Activated CD8-positive, alpha-beta T cell treated with anti-CD3 and anti-CD28 coated beads, Interleukin-2, amount 10 ng/mL, durations not matched to agents 7 days and 5 days (primary cell): ENCODE measurements at regions not wholly inside any gene's neighbourhood (a gene's known extent, or its start where the extent isn't known, plus 50 kb on each side); places are given as distances from the start of the nearest gene placed in this dataset.

Experiments
- ATAC-seq: fragments of 150-1000 bp; cut with Tn5 transposase; one replicate; pipeline ENCODE4 v1.10.0; 2021; ENCODE audit warnings: moderate library complexity
- CTCF ChIA-PET: fragments of 350-600 bp; sonication (Branson Sonifier 250); formaldehyde crosslinking; loops from one replicate; lab custom pipeline; 2021; ENCODE audit warnings: antibody characterized with exemption; lab: Charles Lee
- POLR2A ChIA-PET: fragments of 350-600 bp; sonication (Branson Sonifier 250); formaldehyde crosslinking; loops from one replicate; lab custom pipeline; 2021; ENCODE audit warnings: antibody characterized with exemption; lab: Charles Lee
- DNase-seq: peaks from one replicate; pipeline ENCODE4 v3.0.0-alpha.2; 2020
- H3K27ac Mint-ChIP-seq: one replicate; pipeline ENCODE4 v1.8.0; 2021; ENCODE audit warnings: mild to moderate bottlenecking, mixed read lengths
- H3K27me3 Mint-ChIP-seq: one replicate; pipeline ENCODE4 v1.8.0; 2021; ENCODE audit warnings: low read depth, mixed read lengths
- H3K36me3 Mint-ChIP-seq: one replicate; pipeline ENCODE4 v1.8.0; 2021; ENCODE audit warnings: low read depth, mixed read lengths
- H3K4me1 Mint-ChIP-seq: one replicate; pipeline ENCODE4 v1.8.0; 2021; ENCODE audit warnings: low read depth, mixed read lengths
- H3K4me3 Mint-ChIP-seq: one replicate; pipeline ENCODE4 v1.8.0; 2021; ENCODE audit warnings: mild to moderate bottlenecking, mixed read lengths
- H3K9me3 Mint-ChIP-seq: one replicate; pipeline ENCODE4 v1.8.0; 2022; ENCODE audit warnings: mixed read lengths; ENCODE audit not compliant: insufficient read depth

GRCh38 chr17:69820876-69821473, 254.1 kb upstream of the KCNJ16 start:
- DNase-seq (no peak), ATAC-seq (no peak)
- H3K9me3 Mint-ChIP-seq = no peaks in the 10 kb centered on the region
- no peaks in the 10 kb centered on the region for H3K4me1 Mint-ChIP-seq
- no peak overlapping the region for H3K27ac Mint-ChIP-seq
- H3K36me3 Mint-ChIP-seq = no peaks in the 10 kb centered on the region
- POLR2A ChIA-PET = no interaction called here
- H3K27me3 Mint-ChIP-seq = no peaks in the 10 kb centered on the region
- no peak overlapping the region for H3K4me3 Mint-ChIP-seq
- CTCF ChIA-PET = no interaction called here

GRCh38 chr17:69822314-69822875, 252.6 kb upstream of the KCNJ16 start:
- no peak for DNase-seq
- no peak overlapping the region for H3K4me3 Mint-ChIP-seq
- POLR2A ChIA-PET = interaction anchor here (0.6 kb wide), 1 partner anchor 9 kb away, joined by 3 read pairs; no protein-coding TSS in a partner anchor
- H3K27me3 Mint-ChIP-seq = no peaks in the 10 kb centered on the region
- H3K27ac Mint-ChIP-seq = no peak overlapping the region
- peaks cover 4% of the 10 kb centered on the region for H3K9me3 Mint-ChIP-seq
- CTCF ChIA-PET = interaction anchor here (1.0 kb wide), 1 partner anchor 216 kb away, joined by 3 read pairs; no protein-coding TSS in a partner anchor
- ATAC-seq = no peak
- no peaks in the 10 kb centered on the region for H3K36me3 Mint-ChIP-seq
- no peaks in the 10 kb centered on the region for H3K4me1 Mint-ChIP-seq

GRCh38 chr17:69828087-69828486, 246.9 kb upstream of the KCNJ16 start:
- CTCF ChIA-PET = interaction anchor here (1.4 kb wide), 1 partner anchor 221 kb away, joined by 4 read pairs; no protein-coding TSS in a partner anchor
- Mint-ChIP-seq H3K4me3 (no peak overlapping the region), H3K9me3 (peaks cover 4% of the 10 kb centered on the region), H3K4me1 (no peaks in the 10 kb centered on the region), H3K36me3 (no peaks in the 10 kb centered on the region), H3K27me3 (no peaks in the 10 kb centered on the region), H3K27ac (no peak overlapping the region)
- DNase-seq (no peak), ATAC-seq (no peak)
- POLR2A ChIA-PET = no interaction called here

GRCh38 chr17:69834494-69834893, 240.5 kb upstream of the KCNJ16 start:
- H3K4me3 Mint-ChIP-seq = no peak overlapping the region
- H3K27ac Mint-ChIP-seq = no peak overlapping the region
- no peaks in the 10 kb centered on the region for H3K27me3 Mint-ChIP-seq
- POLR2A ChIA-PET = no interaction called here
- DNase-seq (no peak), ATAC-seq (no peak)
- no peaks in the 10 kb centered on the region for H3K9me3 Mint-ChIP-seq
- no peaks in the 10 kb centered on the region for H3K4me1 Mint-ChIP-seq
- H3K36me3 Mint-ChIP-seq = no peaks in the 10 kb centered on the region
- CTCF ChIA-PET = no interaction called here

- POLR2A ChIA-PET = no interaction called here
- ATAC-seq (no peak), DNase-seq (no peak)
- Mint-ChIP-seq H3K4me3 (no peak overlapping the region), H3K4me1 (no peaks in the 10 kb centered on the region), H3K27me3 (no peaks in the 10 kb centered on the region), H3K27ac (no peak overlapping the region), H3K9me3 (no peaks in the 10 kb centered on the region), H3K36me3 (no peaks in the 10 kb centered on the region)
- CTCF ChIA-PET = no interaction called here
Measured at GRCh38 chr17:69851736-69852135, 223.3 kb upstream of the KCNJ16 start.

GRCh38 chr17:69853541-69854224, 221.3 kb upstream of the KCNJ16 start:
- Mint-ChIP-seq H3K4me3 (no peak overlapping the region), H3K4me1 (no peaks in the 10 kb centered on the region), H3K9me3 (no peaks in the 10 kb centered on the region), H3K36me3 (no peaks in the 10 kb centered on the region), H3K27ac (no peak overlapping the region), H3K27me3 (no peaks in the 10 kb centered on the region)
- POLR2A ChIA-PET = no interaction called here
- ATAC-seq = no peak
- DNase-seq = no peak
- CTCF ChIA-PET = no interaction called here

DNA sequence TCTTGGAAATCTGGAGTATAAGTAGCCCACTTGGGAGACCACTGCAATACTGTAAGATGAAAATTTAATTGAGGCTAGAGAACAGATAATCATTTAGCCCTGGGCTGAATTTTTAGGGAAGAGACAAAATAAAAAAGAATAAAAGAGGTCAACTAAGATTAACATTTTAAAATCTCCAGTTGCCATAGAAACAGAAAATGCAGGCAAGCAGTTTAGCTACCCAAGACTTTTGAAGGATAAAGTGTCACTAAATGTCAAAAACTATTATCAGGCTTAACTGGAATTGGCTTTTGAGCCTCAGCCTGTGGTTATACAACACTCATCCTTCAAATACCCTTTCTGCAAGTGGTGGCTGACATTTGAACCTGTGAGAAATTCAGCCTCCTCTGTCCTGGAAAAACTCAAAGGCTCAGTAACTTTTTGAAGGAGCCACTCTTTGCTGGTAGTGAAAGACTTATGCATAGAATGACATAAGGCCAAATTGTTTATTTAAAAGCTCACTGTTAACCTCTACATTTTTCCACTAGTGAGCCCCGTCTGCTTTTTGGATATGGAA, 220.7 kb upstream of the KCNJ16 start:
- ATAC-seq (no peak), DNase-seq (no peak)
- POLR2A ChIA-PET = no interaction called here
- Mint-ChIP-seq H3K27me3 (no peaks in the 10 kb centered on the region), H3K4me3 (no peak overlapping the region), H3K9me3 (no peaks in the 10 kb centered on the region), H3K36me3 (no peaks in the 10 kb centered on the region), H3K27ac (no peak overlapping the region), H3K4me1 (no peaks in the 10 kb centered on the region)
- CTCF ChIA-PET = no interaction called here

DNA sequence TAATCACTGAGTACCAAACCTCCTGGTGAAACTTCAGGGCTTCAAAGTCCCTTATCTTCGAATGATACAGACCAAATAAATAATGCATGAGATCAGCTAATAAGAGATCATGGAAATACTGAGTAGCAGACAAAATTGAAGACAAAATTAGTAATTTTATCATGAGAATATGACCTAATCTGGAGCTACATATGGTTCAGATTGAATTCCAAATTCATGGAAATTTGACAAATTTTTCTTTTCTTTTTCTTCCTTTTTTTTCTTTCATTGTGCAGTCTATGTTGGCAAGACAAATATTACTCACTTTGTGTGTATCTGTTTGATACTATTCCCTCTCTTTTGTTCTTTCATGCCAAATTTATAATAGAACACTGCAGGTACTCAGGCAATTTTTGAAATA, 218.1 kb upstream of the KCNJ16 start:
- H3K27me3 Mint-ChIP-seq = no peaks in the 10 kb centered on the region
- no peak for ATAC-seq
- H3K4me1 Mint-ChIP-seq = no peaks in the 10 kb centered on the region
- ChIA-PET POLR2A (no interaction called here), CTCF (no interaction called here)
- H3K36me3 Mint-ChIP-seq = no peaks in the 10 kb centered on the region
- H3K9me3 Mint-ChIP-seq = no peaks in the 10 kb centered on the region
- no peak overlapping the region for H3K27ac Mint-ChIP-seq
- DNase-seq = no peak
- H3K4me3 Mint-ChIP-seq = no peak overlapping the region

- no peaks in the 10 kb centered on the region for H3K9me3 Mint-ChIP-seq
- no peaks in the 10 kb centered on the region for H3K27me3 Mint-ChIP-seq
- ChIA-PET POLR2A (no interaction called here), CTCF (no interaction called here)
- H3K36me3 Mint-ChIP-seq = no peaks in the 10 kb centered on the region
- DNase-seq (no peak), ATAC-seq (no peak)
- H3K4me3 Mint-ChIP-seq = no peak overlapping the region
- H3K27ac Mint-ChIP-seq = no peak overlapping the region
- H3K4me1 Mint-ChIP-seq = no peaks in the 10 kb centered on the region
Measured at GRCh38 chr17:69857412-69857835, 217.6 kb upstream of the KCNJ16 start.

GRCh38 chr17:69858460-69858859, 216.6 kb upstream of the KCNJ16 start:
- ATAC-seq = no peak
- Mint-ChIP-seq H3K36me3 (no peaks in the 10 kb centered on the region), H3K27me3 (no peaks in the 10 kb centered on the region), H3K9me3 (no peaks in the 10 kb centered on the region), H3K4me3 (no peak overlapping the region), H3K4me1 (no peaks in the 10 kb centered on the region), H3K27ac (no peak overlapping the region)
- POLR2A ChIA-PET = no interaction called here
- CTCF ChIA-PET = no interaction called here
- no peak for DNase-seq

GRCh38 chr17:69860142-69860680, 214.8 kb upstream of the KCNJ16 start:
- POLR2A ChIA-PET = no interaction called here
- Mint-ChIP-seq H3K4me1 (no peaks in the 10 kb centered on the region), H3K27ac (no peak overlapping the region), H3K4me3 (no peak overlapping the region), H3K9me3 (no peaks in the 10 kb centered on the region), H3K27me3 (no peaks in the 10 kb centered on the region), H3K36me3 (no peaks in the 10 kb centered on the region)
- no peak for DNase-seq
- no peak for ATAC-seq
- CTCF ChIA-PET = no interaction called here

GRCh38 chr17:69864462-69864861, 210.6 kb upstream of the KCNJ16 start:
- Mint-ChIP-seq H3K9me3 (peaks cover 3% of the 10 kb centered on the region), H3K4me1 (no peaks in the 10 kb centered on the region), H3K27me3 (no peaks in the 10 kb centered on the region), H3K4me3 (no peak overlapping the region), H3K27ac (no peak overlapping the region), H3K36me3 (no peaks in the 10 kb centered on the region)
- CTCF ChIA-PET = no interaction called here
- ATAC-seq = no peak
- POLR2A ChIA-PET = no interaction called here
- no peak for DNase-seq
